HG02798 (cell line): ENCODE measurements at regions not wholly inside any gene's neighbourhood (a gene's known extent, or its start where the extent isn't known, plus 50 kb on each side); places are given as distances from the start of the nearest gene placed in this dataset.
"Not testable (repeated sequence)": the region's sequence is repeated elsewhere in the genome, so short reads cannot be mapped to it uniquely, and the experiment has no call there.

Experiments used
- ATAC-seq: cut with Tn5 transposase; IDR thresholded peaks from one replicate; pipeline ENCODE4 v1.9.1; 2021; ENCODE audit warnings: mild to moderate bottlenecking; ENCODE audit not compliant: unreplicated experiment, poor library complexity

- ATAC-seq, result no peak
These were observed 185.3 kb upstream of the NECTIN3 start for GRCh38 chr3:110886222-110886893.

GRCh38 chr3:110887176-110887575, 184.4 kb upstream of the NECTIN3 start:
- no peak for ATAC-seq

- not testable (repeated sequence) for ATAC-seq
These were observed 182.8 kb upstream of the NECTIN3 start for GRCh38 chr3:110888625-110889375.

- not testable (repeated sequence) for ATAC-seq
These were observed 182.3 kb upstream of the NECTIN3 start for GRCh38 chr3:110889376-110889699.

- ATAC-seq, result no peak
These were observed 177.0 kb upstream of the NECTIN3 start for GRCh38 chr3:110894574-110894973.

- ATAC-seq, result no peak
These were observed 176.6 kb upstream of the NECTIN3 start for GRCh38 chr3:110895054-110895453.

DNA sequence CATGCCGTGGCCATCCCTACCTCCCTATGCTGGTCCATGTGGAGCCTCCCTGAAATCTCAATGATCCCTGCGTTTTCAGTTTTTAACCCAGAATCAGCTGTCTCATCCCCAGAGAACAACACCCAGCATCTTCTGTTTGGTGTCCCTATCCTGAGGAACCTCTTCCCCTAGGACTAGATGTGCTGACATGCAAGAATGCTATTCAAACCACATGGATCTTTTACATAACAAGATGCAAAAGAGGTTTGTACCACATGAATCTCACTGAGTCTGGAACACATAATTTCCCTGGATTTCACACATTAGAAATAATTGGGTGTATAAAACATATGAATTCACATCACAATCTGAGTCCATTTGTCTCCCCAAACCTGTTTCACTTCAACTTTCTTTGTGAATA, 174.6 kb upstream of the NECTIN3 start:
- ATAC-seq, result no peak

DNA sequence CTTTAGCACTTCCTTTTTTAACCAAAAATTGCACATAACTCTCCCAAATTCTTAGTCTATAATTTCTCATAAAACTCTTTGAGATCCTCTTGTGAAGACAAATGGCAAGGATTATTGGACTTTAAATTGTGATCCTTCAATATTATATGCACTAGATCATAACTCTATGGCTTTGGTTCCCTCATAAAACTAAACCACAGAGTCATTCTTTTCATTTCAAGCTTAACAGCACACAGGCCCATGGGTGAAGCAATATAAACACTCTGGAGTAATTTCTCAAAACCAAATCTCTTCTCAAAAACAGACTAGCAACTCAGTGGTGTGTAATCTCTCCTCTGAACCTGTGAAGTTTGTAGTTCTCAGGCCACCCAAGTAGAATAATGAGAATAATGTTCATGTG, 171.0 kb upstream of the NECTIN3 start:
- no peak for ATAC-seq

DNA sequence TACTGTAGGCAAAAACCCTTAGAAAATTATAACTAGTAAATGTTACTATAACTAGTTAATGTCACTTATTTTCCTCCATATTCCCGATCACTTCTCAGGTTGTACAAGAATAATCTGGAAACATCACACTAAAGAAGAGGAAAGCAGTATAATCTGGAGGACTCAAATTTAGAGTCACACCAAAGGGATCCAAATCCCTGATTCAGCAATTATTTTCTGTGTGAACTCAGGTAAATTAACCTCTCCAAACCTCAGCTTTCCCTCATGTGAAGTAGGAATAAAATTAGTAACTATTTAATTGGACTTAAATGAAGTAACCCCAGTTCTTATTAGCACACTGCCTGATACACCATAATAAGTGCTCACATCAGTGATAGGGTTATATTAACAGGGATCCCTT, 170.1 kb upstream of the NECTIN3 start:
- no peak for ATAC-seq

- ATAC-seq, result no peak
These were observed 169.0 kb upstream of the NECTIN3 start for GRCh38 chr3:110902453-110903085.

- ATAC-seq, result no peak
These were observed 167.7 kb upstream of the NECTIN3 start for GRCh38 chr3:110903771-110904519.

DNA sequence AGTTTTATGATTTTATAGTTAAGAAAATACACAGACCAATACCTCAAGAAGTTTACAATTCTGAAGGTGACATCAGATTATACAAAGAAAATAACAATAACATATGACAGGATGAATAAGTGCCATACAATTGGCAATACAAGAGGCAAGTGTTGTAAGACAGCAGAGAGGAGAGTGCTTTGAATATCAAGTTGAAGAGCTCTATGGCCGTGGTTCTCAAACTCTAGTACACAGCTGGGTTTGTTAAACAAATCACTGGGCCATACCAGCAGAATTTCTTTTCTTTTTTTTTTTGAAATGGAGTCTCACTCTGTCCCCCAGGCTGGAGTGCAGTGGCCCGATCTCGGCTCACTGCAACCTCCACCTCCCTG, 167.1 kb upstream of the NECTIN3 start:
- no peak for ATAC-seq

GRCh38 chr3:110905121-110905520, 166.5 kb upstream of the NECTIN3 start:
- ATAC-seq, result no peak

GRCh38 chr3:110909839-110910238, 161.8 kb upstream of the NECTIN3 start:
- ATAC-seq, result no peak

GRCh38 chr3:110910346-110910955, 161.2 kb upstream of the NECTIN3 start:
- ATAC-seq, result no peak

DNA sequence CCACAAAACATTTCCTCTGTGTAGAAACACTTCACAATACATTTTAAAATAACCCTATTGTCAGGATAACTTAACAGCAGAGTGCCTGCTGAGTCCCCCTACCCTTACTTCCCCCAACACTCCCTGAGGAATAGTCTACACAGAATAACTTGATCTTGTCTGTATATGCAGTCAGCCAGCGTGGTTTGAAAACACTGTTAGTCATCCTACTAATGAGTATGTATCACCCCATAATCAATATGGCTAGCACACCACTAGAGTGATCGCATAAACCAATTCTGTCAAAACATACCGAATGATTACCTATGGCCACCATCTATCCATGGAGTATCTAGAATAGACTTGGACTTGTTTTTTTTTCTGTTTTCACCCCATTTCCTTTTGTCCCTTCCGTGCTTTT, 152.7 kb upstream of the NECTIN3 start:
- ATAC-seq, result no peak

DNA sequence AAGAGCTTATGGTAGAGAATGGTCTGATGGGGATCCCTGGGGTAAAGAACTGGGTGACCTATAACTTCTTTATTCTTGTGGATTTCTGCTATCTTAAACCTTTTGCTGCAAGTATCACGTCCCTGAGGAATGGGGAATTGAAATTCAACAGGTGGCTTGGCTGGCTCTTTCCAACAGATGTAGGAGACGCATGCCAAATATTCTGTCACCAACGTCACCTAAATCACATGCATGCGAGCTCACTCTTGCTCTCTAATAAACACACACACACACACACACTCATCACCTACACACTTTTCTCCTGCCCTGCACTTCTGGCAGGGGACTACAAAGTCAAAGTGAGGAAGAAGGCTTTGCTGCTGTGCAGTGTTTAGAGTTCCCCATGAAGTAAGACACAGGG, 145.8 kb upstream of the NECTIN3 start:
- ATAC-seq, result no peak

DNA sequence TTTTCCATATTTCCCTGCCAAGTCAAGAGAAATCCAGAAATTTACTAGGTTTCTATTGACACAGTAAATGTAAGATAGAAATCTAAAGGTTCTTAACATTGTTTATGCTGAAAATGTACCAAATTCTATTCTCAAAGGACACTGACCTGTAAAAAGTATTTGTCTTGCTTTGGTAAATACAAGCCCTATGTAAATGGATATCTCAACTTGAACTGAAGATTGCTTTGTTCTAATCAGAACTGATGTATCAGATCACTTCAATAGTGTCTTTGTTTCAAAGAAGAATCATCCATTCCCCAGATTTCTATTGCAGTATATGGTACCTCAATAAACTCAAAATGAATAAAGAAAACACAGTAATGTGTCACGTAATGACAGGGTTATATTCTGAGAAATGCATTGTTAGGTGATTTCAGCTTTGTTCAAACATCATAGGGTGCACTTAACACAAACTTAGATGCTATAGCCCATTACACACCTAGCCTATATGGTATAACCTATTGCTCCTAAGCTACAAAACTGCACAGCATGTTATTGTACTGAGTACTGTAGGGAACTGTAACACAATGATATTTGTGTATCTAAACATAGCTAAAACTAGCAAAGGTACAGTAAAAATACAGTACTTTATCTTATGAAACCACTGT, 143.5 kb upstream of the NECTIN3 start:
- ATAC-seq, result no peak

GRCh38 chr3:110929816-110930215, 141.8 kb upstream of the NECTIN3 start:
- ATAC-seq, result no peak

GRCh38 chr3:110932567-110932966, 139.0 kb upstream of the NECTIN3 start:
- ATAC-seq, result no peak
